Adrenal gland (tissue), 9 donors: ENCODE measurements at regions not wholly inside any gene's neighbourhood (a gene's known extent, or its start where the extent isn't known, plus 50 kb on each side); places are given as distances from the start of the nearest gene placed in this dataset.

Source experiments
- DNase-seq, 7 donors: peaks; one replicate each; pipeline ENCODE4 v3.0.0-alpha.2; 2019 to 2020
- H3K27ac ChIP-seq, 5 donors: fragments of 200-600 bp; sonication (generic) in 4 of 5; 1 replicate in 3 of 5; 2 replicates in 2 of 5; pipeline versions ENCODE4 v1.5.1 to v1.8.0; 2016 to 2020; ENCODE audit warnings: mild to moderate bottlenecking in 1 of 5
- H3K27me3 ChIP-seq: fragments of 200-600 bp; 2 replicates; pipeline ENCODE4 v1.8.0; 2021
- H3K36me3 ChIP-seq, 2 donors: fragments of 200-600 bp; replicated peaks in 1 of 2; 1 replicate in 1 of 2; 2 replicates in 1 of 2; pipeline versions ENCODE4 v1.5.1 to v1.8.0; 2018 to 2022
- H3K4me1 ChIP-seq, 2 donors: fragments of 200-600 bp; replicated peaks in 1 of 2; 1 replicate in 1 of 2; 2 replicates in 1 of 2; pipeline versions ENCODE4 v1.5.1 to v1.8.0; 2018 to 2021
- H3K4me3 ChIP-seq, 4 donors: fragments of 200-600 bp; sonication (generic) in 3 of 4; one replicate each; pipeline ENCODE4 v1.5.1; 2016 to 2018
- H3K9me3 ChIP-seq, 3 donors: fragments of 200-600 bp; sonication (generic) in 1 of 3; replicated peaks in 1 of 3; 1 replicate in 2 of 3; 2 replicates in 1 of 3; pipeline versions ENCODE4 v1.5.1 to v1.8.0; 2016 to 2021
- CTCF ChIP-seq, 6 experiments: fragments of 450-650 bp in 4 of 6; fragments of 200-600 bp in 2 of 6; sonication (generic) in 1 of 6; IDR thresholded peaks; 1 replicate in 5 of 6; 2 replicates in 1 of 6; pipeline versions ENCODE4 v1.5.1 to v1.8.0; 2016 to 2021; ENCODE audit warnings: antibody characterized with exemption in 6 of 6, mild to moderate bottlenecking in 2 of 6, moderate library complexity in 1 of 6
- POLR2A ChIP-seq, 2 donors: fragments of 450-650 bp; IDR thresholded peaks; one replicate each; pipeline ENCODE4 v1.6.1; 2017; ENCODE audit warnings: antibody characterized with exemption in 2 of 2, mild to moderate bottlenecking in 2 of 2, moderate library complexity in 1 of 2
- WGBS, 4 donors: extraction: QIAGEN DNeasy Blood & Tissue Kit in 2 of 4; methylation state at CpG; one replicate each; pipeline versions ENCODE4 v1.1.5 to v1.1.7; 2013 to 2017; 5-methylcytosine and 5-hydroxymethylcytosine counted together
- intact Hi-C, 2 donors: fragments of 100-400 bp; cut with DNase I; formaldehyde crosslinking; loops; one replicate each; pipeline versions ENCODE4 v1.14.1 to v1.15.0; 2022 to 2023
- donor health status: healthy with polysubstance abuse.
- donor health status: Bipolar disorder and iron deficiency.
- donor health status: DM: yes; HTN: yes; CAD: no.
- donor health status: DM: no; HTN: no; CAD: no.
- donor health status: DM: no; HTN: no; CAD: no.

GRCh38 chr10:64011912-64012714, 490.9 kb downstream of the REEP3 start:
- TF ChIP-seq POLR2A (IDR thresholded peaks at IDR 0.05): no peak
- WGBS, 4 donors: 47 to 62% (median 56%) methylated on average over 7 of the region's 7 CpGs
- H3K27ac ChIP-seq: no peak overlapping the region
- H3K27me3 ChIP-seq: no peaks in the 10 kb centered on the region
- H3K36me3 ChIP-seq: no peaks in the 10 kb centered on the region
- no peaks in the 10 kb centered on the region for H3K4me1 ChIP-seq
- H3K9me3 ChIP-seq: no peaks in the 10 kb centered on the region
- no peak overlapping the region for H3K4me3 ChIP-seq
- DNase-seq: no peak
- intact Hi-C loops: no loop called here

DNA sequence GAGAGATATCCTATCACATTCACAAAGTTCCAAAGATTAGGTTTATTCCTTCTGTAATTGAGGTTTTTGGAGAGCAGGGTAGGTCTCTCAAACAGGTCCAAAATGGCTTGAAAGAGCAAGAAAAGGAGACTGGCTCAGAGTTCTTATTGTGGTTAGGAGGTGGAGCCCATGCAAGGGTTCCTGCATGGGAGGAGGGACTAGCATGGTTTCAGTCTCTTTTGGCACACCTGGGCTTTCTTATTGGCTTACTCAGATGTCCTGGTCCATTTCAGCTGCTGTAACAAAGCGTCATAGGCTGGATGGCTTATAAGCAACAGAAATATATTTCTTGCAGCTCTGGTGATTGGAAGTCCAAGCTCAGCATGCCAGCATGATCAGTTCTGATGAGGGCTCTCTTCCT, 493.1 kb downstream of the REEP3 start:
- no peaks in the 10 kb centered on the region for H3K4me1 ChIP-seq
- no peaks in the 10 kb centered on the region for H3K36me3 ChIP-seq
- intact Hi-C loops: no loop called here
- no peak overlapping the region for H3K27ac ChIP-seq
- TF ChIP-seq CTCF (IDR thresholded peaks at IDR 0.05) (no peak), POLR2A (IDR thresholded peaks at IDR 0.05) (no peak)
- WGBS, 4 donors: 79 to 92% (median 85%) methylated on average over 1 of the region's 1 CpG
- no peaks in the 10 kb centered on the region for H3K27me3 ChIP-seq
- no peak for DNase-seq
- no peaks in the 10 kb centered on the region for H3K9me3 ChIP-seq
- no peak overlapping the region for H3K4me3 ChIP-seq

GRCh38 chr10:64023926-64024470, 502.8 kb downstream of the REEP3 start:
- H3K9me3 ChIP-seq: no peaks in the 10 kb centered on the region
- no peak overlapping the region for H3K4me3 ChIP-seq
- 51 to 59% (median 54%) methylated on average over 4 of the region's 4 CpGs for WGBS, 4 donors
- no peak overlapping the region for H3K27ac ChIP-seq
- H3K36me3 ChIP-seq: no peaks in the 10 kb centered on the region
- TF ChIP-seq CTCF (IDR thresholded peaks at IDR 0.05) (no peak), POLR2A (IDR thresholded peaks at IDR 0.05) (no peak)
- DNase-seq: no peak
- intact Hi-C loops: no loop called here
- peaks cover 3% of the 10 kb centered on the region for H3K27me3 ChIP-seq
- H3K4me1 ChIP-seq: no peaks in the 10 kb centered on the region

DNA sequence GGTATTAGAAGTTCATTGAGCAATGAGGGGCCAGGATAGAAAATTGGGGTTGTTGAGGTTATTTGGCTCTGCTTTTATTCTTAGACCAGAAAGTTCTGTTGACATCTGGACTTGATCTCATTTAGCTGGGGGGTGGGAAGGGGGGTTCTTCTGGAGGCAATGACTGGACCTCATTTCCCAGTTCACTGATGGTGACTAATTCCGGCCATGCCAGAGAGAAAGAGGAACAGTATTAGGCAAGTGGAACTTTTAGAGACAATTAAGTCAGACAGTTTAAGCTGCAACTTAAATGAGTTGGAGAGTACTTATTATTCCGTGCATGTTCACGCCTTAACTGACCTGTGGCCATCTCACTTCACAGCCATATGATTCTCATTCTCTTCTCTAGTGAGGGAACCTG, 512.5 kb downstream of the REEP3 start:
- no peak overlapping the region for H3K27ac ChIP-seq
- TF ChIP-seq POLR2A (IDR thresholded peaks at IDR 0.05) (no peak), CTCF (IDR thresholded peaks at IDR 0.05) (no peak)
- no peaks in the 10 kb centered on the region for H3K4me1 ChIP-seq
- no peaks in the 10 kb centered on the region for H3K27me3 ChIP-seq
- intact Hi-C loops: no loop called here
- H3K36me3 ChIP-seq: no peaks in the 10 kb centered on the region
- DNase-seq: no peak
- WGBS, 4 donors: 71 to 74% (median 73%) methylated on average over 3 of the region's 3 CpGs
- H3K9me3 ChIP-seq: no peaks in the 10 kb centered on the region
- H3K4me3 ChIP-seq: no peak overlapping the region
